WTC11 (cell line): ENCODE measurements at regions not wholly inside any gene's neighbourhood (a gene's known extent, or its start where the extent isn't known, plus 50 kb on each side); places are given as distances from the start of the nearest gene placed in this dataset.

Source experiments
- AFF4 ChIP-seq: sonication (generic); formaldehyde crosslinking; IDR thresholded peaks from 2 replicates; pipeline ENCODE4 v1.8.1; 2023; ENCODE audit warnings: mild to moderate bottlenecking, missing genetic modification reagents, borderline replicate concordance
- ATF2 ChIP-seq: sonication (generic); formaldehyde crosslinking; IDR thresholded peaks from 2 replicates; pipeline ENCODE4 v1.8.1; 2022; ENCODE audit warnings: low read depth, missing genetic modification reagents, borderline replicate concordance
- ATF6 ChIP-seq: sonication (generic); formaldehyde crosslinking; IDR thresholded peaks from 2 replicates; pipeline ENCODE4 v1.8.1; 2023; ENCODE audit warnings: mild to moderate bottlenecking, missing genetic modification reagents
- CTCF ChIP-seq: fragments of 200-600 bp; IDR thresholded peaks from 2 replicates; pipeline ENCODE4 v1.8.0; 2022; ENCODE audit warnings: antibody characterized with exemption
- ESRRA ChIP-seq: sonication (generic); formaldehyde crosslinking; IDR thresholded peaks from 2 replicates; pipeline ENCODE4 v1.8.1; 2022; ENCODE audit warnings: mild to moderate bottlenecking, missing genetic modification reagents, borderline replicate concordance
- FOXK1 ChIP-seq: sonication (generic); formaldehyde crosslinking; IDR thresholded peaks from 2 replicates; pipeline ENCODE4 v1.8.0; 2022; ENCODE audit warnings: mild to moderate bottlenecking, moderate library complexity, missing genetic modification reagents
- FOXP1 ChIP-seq: sonication (generic); formaldehyde crosslinking; IDR thresholded peaks from 2 replicates; pipeline ENCODE4 v1.8.0; 2022; ENCODE audit warnings: missing genetic modification reagents, mild to moderate bottlenecking, moderate library complexity, borderline replicate concordance
- IRF2 ChIP-seq: sonication (generic); formaldehyde crosslinking; IDR thresholded peaks from 2 replicates; pipeline ENCODE4 v1.8.0; 2022; ENCODE audit warnings: low read depth, missing genetic modification reagents, borderline replicate concordance
- JUN ChIP-seq: sonication (generic); formaldehyde crosslinking; IDR thresholded peaks from 2 replicates; pipeline ENCODE4 v1.8.0; 2023; ENCODE audit warnings: mild to moderate bottlenecking, missing genetic modification reagents
- RELA ChIP-seq: sonication (generic); formaldehyde crosslinking; IDR thresholded peaks from 2 replicates; pipeline ENCODE4 v1.8.1; 2022; ENCODE audit warnings: missing genetic modification reagents, mild to moderate bottlenecking, borderline replicate concordance
- SP1 ChIP-seq: sonication (generic); formaldehyde crosslinking; conservative IDR thresholded peaks from 2 replicates; pipeline ENCODE4 v1.8.1; 2022; ENCODE audit warnings: missing genetic modification reagents
- TEAD4 ChIP-seq: sonication (generic); formaldehyde crosslinking; IDR thresholded peaks from 2 replicates; pipeline ENCODE4 v1.8.0; 2022; ENCODE audit warnings: mild to moderate bottlenecking, missing genetic modification reagents
- TF ChIP-seq, protein P1 (sequence below): sonication (generic); formaldehyde crosslinking; IDR thresholded peaks from 2 replicates; pipeline ENCODE4 v1.8.0; 2022; ENCODE audit warnings: mild to moderate bottlenecking, missing genetic modification reagents

DNA sequence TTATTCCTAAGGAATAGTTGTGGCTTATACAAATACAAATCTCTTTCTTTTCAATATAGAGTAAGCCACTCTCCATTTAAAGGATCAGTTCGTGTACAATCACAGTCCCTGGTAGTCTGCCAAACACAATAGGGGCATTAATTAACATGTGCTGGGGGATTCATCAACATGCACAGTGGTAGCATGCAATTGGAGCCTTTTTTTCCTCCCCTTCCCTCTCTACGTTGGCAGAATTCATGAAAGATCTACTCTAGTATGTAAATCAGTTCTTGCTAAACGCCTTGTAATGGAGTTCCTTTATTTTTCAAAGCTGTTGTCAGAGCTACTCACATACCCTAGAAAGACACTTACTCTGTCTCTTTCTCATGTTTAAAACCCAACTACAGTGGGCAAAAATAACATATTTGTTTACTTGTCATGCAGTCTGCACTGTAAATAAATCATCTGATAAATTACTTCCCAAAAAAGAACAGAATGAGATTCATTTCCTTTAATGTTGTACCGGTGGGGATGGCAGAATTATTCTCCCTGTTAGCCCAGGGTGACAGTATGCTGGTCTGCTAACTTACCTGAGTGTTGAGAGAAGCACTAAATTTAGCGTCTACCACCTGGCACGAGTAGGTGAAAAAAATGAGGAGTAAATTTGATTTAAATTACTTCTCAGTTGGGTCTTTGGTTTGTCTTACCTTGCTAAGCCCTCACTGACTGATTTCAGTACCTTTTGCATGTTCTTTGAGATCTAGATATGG lies 341.5 kb upstream of the CCNH start:
- TF ChIP-seq RELA (CRISPR knock-in tag) (no peak), ATF2 (no peak), FOXK1 (CRISPR knock-in tag) (no peak), CTCF (no peak), FOXP1 (no peak), ATF6 (CRISPR knock-in tag) (no peak), IRF2 (no peak), SP1 (CRISPR knock-in tag) (no peak), AFF4 (no peak), ESRRA (CRISPR knock-in tag) (no peak), JUN (CRISPR knock-in tag) (no peak), TEAD4 (CRISPR knock-in tag) (no peak)
- TF ChIP-seq, protein P1, sequence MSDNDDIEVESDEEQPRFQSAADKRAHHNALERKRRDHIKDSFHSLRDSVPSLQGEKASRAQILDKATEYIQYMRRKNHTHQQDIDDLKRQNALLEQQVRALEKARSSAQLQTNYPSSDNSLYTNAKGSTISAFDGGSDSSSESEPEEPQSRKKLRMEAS (CRISPR knock-in tag), result no peak
